Naive thymus-derived CD4-positive, alpha-beta T cell (primary cell): ENCODE measurements at regions not wholly inside any gene's neighbourhood (a gene's known extent, or its start where the extent isn't known, plus 50 kb on each side); places are given as distances from the start of the nearest gene placed in this dataset.

Experiments
- ATAC-seq: fragments of 150-1000 bp; cut with Tn5 transposase; 2 replicates; pipeline ENCODE4 v1.10.0; 2021; ENCODE audit warnings: mild to moderate bottlenecking, moderate library complexity
- CTCF ChIA-PET: fragments of 350-600 bp; sonication (Branson Sonifier 250); formaldehyde crosslinking; loops from one replicate; lab custom pipeline; 2021; ENCODE audit warnings: antibody characterized with exemption; lab: Charles Lee
- POLR2A ChIA-PET: fragments of 350-600 bp; sonication (Branson Sonifier 250); formaldehyde crosslinking; loops from one replicate; lab custom pipeline; 2021; ENCODE audit warnings: antibody characterized with exemption, inconsistent platforms; lab: Charles Lee
- DNase-seq, 9 donors: peaks; one replicate each; pipeline versions ENCODE4 v3.0.0 to v3.0.0-alpha.2; 2020 to 2022; ENCODE audit warnings: mixed read lengths in 1 of 9
- H3K27ac ChIP-seq: one replicate; pipeline ENCODE4 v1.7.0; 2013; ENCODE audit warnings: mild to moderate bottlenecking, low read depth, low read length, moderate library complexity
- H3K27me3 ChIP-seq, 2 donors: one replicate each; pipeline ENCODE4 v1.7.0; 2013; ENCODE audit warnings: low read length in 2 of 2, mild to moderate bottlenecking in 2 of 2, moderate library complexity in 2 of 2; ENCODE audit not compliant: control insufficient read depth in 2 of 2, insufficient read depth in 2 of 2
- H3K36me3 ChIP-seq, 3 experiments: 1 replicate in 2 of 3; 2 replicates in 1 of 3; pipeline ENCODE4 v1.7.0; 2013; ENCODE audit warnings: low read length in 3 of 3, mild to moderate bottlenecking in 3 of 3, moderate library complexity in 1 of 3; ENCODE audit not compliant: insufficient read depth in 3 of 3, control insufficient read depth in 2 of 3
- H3K4me1 ChIP-seq, 2 donors: one replicate each; pipeline ENCODE4 v1.7.0; 2013; ENCODE audit warnings: low read length in 2 of 2, mild to moderate bottlenecking in 2 of 2, moderate library complexity in 1 of 2; ENCODE audit not compliant: control insufficient read depth in 2 of 2, insufficient read depth in 2 of 2
- H3K4me3 ChIP-seq: 2 replicates; pipeline ENCODE4 v1.7.0; 2013; ENCODE audit warnings: mild to moderate bottlenecking, low read length
- H3K9me3 ChIP-seq, 3 experiments: 1 replicate in 2 of 3; 2 replicates in 1 of 3; pipeline ENCODE4 v1.7.0; 2013; ENCODE audit warnings: low read length in 3 of 3; ENCODE audit not compliant: control insufficient read depth in 2 of 3
- H3K27ac Mint-ChIP-seq, 9 donors: one replicate each; pipeline ENCODE4 v1.8.0; 2020 to 2022; ENCODE audit warnings: mixed read lengths in 9 of 9, mild to moderate bottlenecking in 8 of 9, moderate library complexity in 5 of 9, inconsistent platforms in 2 of 9
- H3K27me3 Mint-ChIP-seq, 5 donors: one replicate each; pipeline ENCODE4 v1.8.0; 2021 to 2022; ENCODE audit warnings: mixed read lengths in 5 of 5, mild to moderate bottlenecking in 1 of 5
- H3K36me3 Mint-ChIP-seq, 5 donors: one replicate each; pipeline ENCODE4 v1.8.0; 2020 to 2022; ENCODE audit warnings: mixed read lengths in 5 of 5, mild to moderate bottlenecking in 3 of 5, inconsistent platforms in 1 of 5
- H3K4me1 Mint-ChIP-seq, 7 donors: one replicate each; pipeline ENCODE4 v1.8.0; 2020 to 2022; ENCODE audit warnings: mixed read lengths in 7 of 7, mild to moderate bottlenecking in 3 of 7, inconsistent platforms in 1 of 7
- H3K4me3 Mint-ChIP-seq, 10 donors: one replicate each; pipeline ENCODE4 v1.8.0; 2020 to 2022; ENCODE audit warnings: mild to moderate bottlenecking in 10 of 10, mixed read lengths in 10 of 10, moderate library complexity in 6 of 10, inconsistent platforms in 2 of 10
- H3K9me3 Mint-ChIP-seq, 11 donors: one replicate each; pipeline ENCODE4 v1.8.0; 2020 to 2022; ENCODE audit warnings: mixed read lengths in 11 of 11, mild to moderate bottlenecking in 4 of 11, inconsistent platforms in 1 of 11, moderate library complexity in 1 of 11
- intact Hi-C, 2 donors: fragments of 100-400 bp; cut with micrococcal nuclease; formaldehyde crosslinking; loops; one replicate each; pipeline ENCODE4 v1.15.1; 2023

DNA sequence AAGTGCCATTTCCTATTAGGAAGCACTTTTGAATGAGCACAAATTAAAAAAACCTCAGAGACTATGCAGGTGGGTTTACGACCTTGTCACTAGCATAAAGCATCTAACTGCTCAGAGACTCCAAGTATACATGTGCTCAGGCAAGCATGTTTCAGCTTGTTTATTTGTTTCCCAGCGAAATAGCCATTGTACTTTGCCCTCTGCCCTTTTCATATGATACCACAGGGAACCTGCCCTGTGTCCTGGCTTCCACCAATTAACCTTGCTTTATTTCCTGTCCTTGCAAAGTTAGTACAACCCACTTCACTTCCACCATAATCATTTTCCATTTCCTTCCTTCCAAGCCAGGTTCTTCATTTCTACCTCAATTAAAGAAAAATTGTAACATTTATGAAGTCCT lies 194.9 kb downstream of the DUSP6 start:
- Mint-ChIP-seq H3K27me3 (peaks cover 0 to 3% (median 0%) of the 10 kb centered on the region in 5 donors), H3K4me1 (peaks cover 0 to 27% (median 4%) of the 10 kb centered on the region in 7 donors), H3K9me3 (peaks cover 0 to 13% (median 0%) of the 10 kb centered on the region in 11 donors), H3K27ac (peak overlapping the region in 1 of 9 donors; percentile 19), H3K36me3 (peaks cover 0 to 20% (median 0%) of the 10 kb centered on the region in 5 donors), H3K4me3 (no peak overlapping the region)
- intact Hi-C loops = no loop called here
- H3K36me3 ChIP-seq = no peaks in the 10 kb centered on the region
- POLR2A ChIA-PET = no interaction called here
- no peaks in the 10 kb centered on the region for H3K9me3 ChIP-seq
- H3K4me1 ChIP-seq = no peaks in the 10 kb centered on the region
- DNase-seq (no peak), ATAC-seq (no peak)
- no peak overlapping the region for H3K4me3 ChIP-seq
- no peaks in the 10 kb centered on the region for H3K27me3 ChIP-seq
- no peak overlapping the region for H3K27ac ChIP-seq
- CTCF ChIA-PET = no interaction called here

DNA sequence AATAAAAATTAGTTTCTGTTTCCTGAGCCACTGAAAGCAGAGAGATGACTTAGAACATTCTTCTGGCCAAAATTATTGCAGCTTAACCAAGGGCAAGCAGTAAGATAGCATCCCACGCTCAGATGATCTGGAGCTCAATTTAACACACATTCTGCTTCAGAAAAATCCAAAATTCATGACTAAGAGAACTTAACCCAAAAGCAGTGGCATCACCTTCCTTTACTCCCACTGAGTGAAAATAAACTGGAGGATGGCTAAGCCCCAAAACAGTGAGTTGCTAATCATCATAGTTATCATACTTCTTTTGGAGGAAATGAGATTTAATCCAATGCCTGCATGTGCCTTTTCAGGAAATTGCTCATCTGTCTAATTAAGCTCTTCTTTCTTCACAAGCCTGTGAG lies 195.4 kb downstream of the DUSP6 start:
- ATAC-seq (peak; percentile 55), DNase-seq (no peak)
- Histone ChIP-seq H3K36me3 (no peaks in the 10 kb centered on the region), H3K27me3 (no peaks in the 10 kb centered on the region), H3K4me3 (no peak overlapping the region), H3K27ac (no peak overlapping the region), H3K4me1 (no peaks in the 10 kb centered on the region), H3K9me3 (no peaks in the 10 kb centered on the region)
- Mint-ChIP-seq H3K9me3 (peaks cover 0 to 13% (median 0%) of the 10 kb centered on the region in 11 donors), H3K36me3 (peaks cover 0 to 22% (median 0%) of the 10 kb centered on the region in 5 donors), H3K27me3 (peaks cover 0 to 3% (median 0%) of the 10 kb centered on the region in 5 donors), H3K4me3 (peak overlapping the region in 1 of 10 donors; percentile 18), H3K4me1 (peaks cover 0 to 27% (median 4%) of the 10 kb centered on the region in 7 donors), H3K27ac (peak overlapping the region in 1 of 9 donors; percentile 60)
- intact Hi-C loops = no loop called here
- ChIA-PET POLR2A (no interaction called here), CTCF (no interaction called here)

DNA sequence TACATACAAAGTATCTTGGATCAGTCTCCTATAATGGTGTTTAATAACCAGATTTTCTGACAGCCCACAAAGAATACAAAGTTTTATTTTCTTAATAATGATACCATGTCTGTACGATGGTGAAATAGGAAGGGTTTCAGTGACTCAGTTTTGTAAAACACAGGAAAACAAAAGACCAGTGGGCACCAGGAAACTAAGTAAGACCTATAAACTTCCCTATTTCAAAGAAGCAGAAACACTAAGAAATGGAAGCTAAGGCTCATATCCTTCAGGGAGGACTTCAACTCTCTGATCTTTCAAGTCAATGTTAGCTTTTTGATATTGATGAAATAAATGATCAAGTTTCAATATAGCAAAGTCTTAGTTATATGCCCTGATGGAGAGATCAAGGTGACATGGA lies 196.0 kb downstream of the DUSP6 start:
- intact Hi-C loops = no loop called here
- Mint-ChIP-seq H3K27ac (peak overlapping the region in 1 of 9 donors; percentile 60), H3K4me1 (peaks cover 0 to 27% (median 4%) of the 10 kb centered on the region in 7 donors), H3K4me3 (peak overlapping the region in 1 of 10 donors; percentile 18), H3K36me3 (peaks cover 0 to 25% (median 0%) of the 10 kb centered on the region in 5 donors), H3K27me3 (peaks cover 0 to 3% (median 0%) of the 10 kb centered on the region in 5 donors), H3K9me3 (peaks cover 0 to 15% (median 0%) of the 10 kb centered on the region in 11 donors)
- Histone ChIP-seq H3K27ac (no peak overlapping the region), H3K27me3 (no peaks in the 10 kb centered on the region), H3K4me1 (no peaks in the 10 kb centered on the region), H3K9me3 (no peaks in the 10 kb centered on the region), H3K36me3 (no peaks in the 10 kb centered on the region), H3K4me3 (no peak overlapping the region)
- DNase-seq (no peak), ATAC-seq (peak; percentile 49)
- ChIA-PET CTCF (no interaction called here), POLR2A (no interaction called here)

DNA sequence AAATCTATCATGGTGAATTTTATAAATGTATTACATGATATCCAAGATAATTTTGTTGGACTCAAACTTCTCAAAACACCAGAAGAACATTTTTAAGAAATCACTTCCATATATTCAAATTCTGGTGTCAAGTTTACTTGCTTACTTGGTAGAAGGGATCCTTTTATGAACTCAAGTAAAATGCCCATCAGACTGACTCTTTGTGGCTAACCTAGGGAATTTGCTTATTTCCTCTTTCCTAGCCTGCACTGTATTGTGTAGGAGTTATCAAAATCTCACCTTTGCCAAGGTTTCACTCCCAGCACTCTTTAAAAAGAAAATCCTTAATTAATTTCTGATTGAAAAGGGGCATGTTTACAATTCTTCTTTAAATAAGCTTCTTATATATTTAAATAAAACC lies 196.5 kb downstream of the DUSP6 start:
- no peak for DNase-seq
- Mint-ChIP-seq H3K4me3 (no peak overlapping the region), H3K27ac (no peak overlapping the region), H3K4me1 (peaks cover 0 to 27% (median 4%) of the 10 kb centered on the region in 7 donors), H3K27me3 (peaks cover 0 to 3% (median 0%) of the 10 kb centered on the region in 5 donors), H3K36me3 (peaks cover 2 to 30% (median 2%) of the 10 kb centered on the region in 5 donors), H3K9me3 (peaks cover 0 to 17% (median 3%) of the 10 kb centered on the region in 11 donors)
- no peak for ATAC-seq
- H3K36me3 ChIP-seq = no peaks in the 10 kb centered on the region
- H3K27ac ChIP-seq = no peak overlapping the region
- H3K27me3 ChIP-seq = no peaks in the 10 kb centered on the region
- no peak overlapping the region for H3K4me3 ChIP-seq
- ChIA-PET CTCF (interaction anchor here (0.6 kb wide), 1 partner anchor 138 kb away, joined by 3 read pairs; no protein-coding TSS in a partner anchor), POLR2A (no interaction called here)
- no peaks in the 10 kb centered on the region for H3K4me1 ChIP-seq
- no peaks in the 10 kb centered on the region for H3K9me3 ChIP-seq
- intact Hi-C loops = no loop called here

DNA sequence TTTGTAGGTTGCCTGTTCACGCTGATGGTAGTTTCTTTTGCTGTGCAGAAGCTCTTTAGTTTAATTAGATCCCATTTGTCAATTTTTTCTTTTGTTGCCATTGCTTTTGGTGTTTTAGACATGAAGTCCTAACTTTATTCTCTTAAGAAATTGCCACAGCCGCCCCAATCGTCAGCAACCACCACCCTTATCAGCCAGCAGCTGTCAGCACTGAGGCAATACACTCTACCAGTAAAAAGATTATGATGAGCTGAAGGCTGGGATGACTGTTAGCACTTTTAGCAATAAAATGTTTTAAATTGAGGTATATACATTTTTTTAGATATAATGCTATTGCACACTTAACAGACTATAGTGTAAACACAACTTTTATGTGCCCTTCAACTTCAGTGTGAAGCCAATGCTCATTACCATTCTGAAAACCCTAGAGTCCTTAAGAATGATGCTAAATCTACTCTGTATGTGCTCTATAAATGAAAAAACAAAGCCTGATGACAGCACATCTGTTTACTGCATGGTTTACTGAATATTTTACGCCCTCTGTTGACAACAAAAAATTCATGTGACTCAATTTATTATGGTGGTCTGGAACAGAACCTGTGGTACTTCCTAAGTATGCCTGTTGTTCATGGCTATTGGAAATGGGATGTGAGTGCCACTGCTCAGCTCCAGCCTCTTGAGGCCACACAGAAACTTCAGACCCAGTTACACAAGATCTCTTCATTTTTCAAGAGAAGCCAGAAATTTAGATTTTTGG lies 197.4 kb downstream of the DUSP6 start:
- Histone ChIP-seq H3K27ac (no peak overlapping the region), H3K36me3 (no peaks in the 10 kb centered on the region), H3K4me1 (no peaks in the 10 kb centered on the region), H3K4me3 (no peak overlapping the region), H3K9me3 (no peaks in the 10 kb centered on the region), H3K27me3 (no peaks in the 10 kb centered on the region)
- Mint-ChIP-seq H3K9me3 (peaks cover 0 to 19% (median 6%) of the 10 kb centered on the region in 11 donors), H3K4me1 (peaks cover 0 to 27% (median 4%) of the 10 kb centered on the region in 7 donors), H3K4me3 (no peak overlapping the region), H3K27ac (peak overlapping the region in 1 of 9 donors; percentile 8), H3K27me3 (peaks cover 0 to 3% (median 0%) of the 10 kb centered on the region in 5 donors), H3K36me3 (peaks cover 3 to 34% (median 4%) of the 10 kb centered on the region in 5 donors)
- ChIA-PET CTCF (interaction anchor here (0.6 kb wide), 2 partner anchors 17 to 137 kb away, joined by 3 read pairs; no protein-coding TSS in a partner anchor), POLR2A (no interaction called here)
- intact Hi-C loops = no loop called here
- DNase-seq = no peak
- no peak for ATAC-seq

DNA sequence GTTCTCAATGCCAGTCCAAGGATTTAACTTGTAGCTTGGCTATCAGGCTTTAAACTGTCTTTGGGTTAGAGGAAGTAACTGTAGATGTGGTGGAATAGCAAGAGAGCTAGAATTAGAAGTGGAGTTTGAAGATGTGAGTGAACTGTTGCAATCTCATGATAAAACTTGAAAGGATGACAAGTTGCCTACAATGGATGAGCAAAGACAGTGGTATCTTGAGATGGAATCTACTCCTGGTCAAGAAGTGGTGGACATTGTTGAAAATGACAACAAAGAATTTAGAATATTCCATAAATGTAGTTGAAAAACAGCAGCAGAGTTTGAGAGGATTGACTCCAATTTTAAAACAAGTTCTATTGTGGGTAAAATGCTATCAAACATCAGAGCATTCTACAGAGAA lies 199.0 kb downstream of the DUSP6 start:
- CTCF ChIA-PET = no interaction called here
- H3K36me3 ChIP-seq = no peaks in the 10 kb centered on the region
- peaks cover 0 to 3% (median 0%) of the 10 kb centered on the region in 5 donors for H3K27me3 Mint-ChIP-seq
- no peak overlapping the region for H3K4me3 ChIP-seq
- H3K36me3 Mint-ChIP-seq = peaks cover 3 to 38% (median 4%) of the 10 kb centered on the region in 5 donors
- no peak overlapping the region for H3K27ac Mint-ChIP-seq
- no peak overlapping the region for H3K4me3 Mint-ChIP-seq
- peaks cover 0 to 25% (median 4%) of the 10 kb centered on the region in 7 donors for H3K4me1 Mint-ChIP-seq
- DNase-seq (no peak), ATAC-seq (no peak)
- POLR2A ChIA-PET = no interaction called here
- H3K9me3 Mint-ChIP-seq = peaks cover 0 to 23% (median 7%) of the 10 kb centered on the region in 11 donors
- H3K27me3 ChIP-seq = no peaks in the 10 kb centered on the region
- no peaks in the 10 kb centered on the region for H3K9me3 ChIP-seq
- H3K27ac ChIP-seq = no peak overlapping the region
- intact Hi-C loops = no loop called here
- H3K4me1 ChIP-seq = no peaks in the 10 kb centered on the region
